Central memory CD8-positive, alpha-beta T cell (primary cell): ENCODE measurements at regions not wholly inside any gene's neighbourhood (a gene's known extent, or its start where the extent isn't known, plus 50 kb on each side); places are given as distances from the start of the nearest gene placed in this dataset.
"Not testable (repeated sequence)": the region's sequence is repeated elsewhere in the genome, so short reads cannot be mapped to it uniquely, and the experiment has no call there.

ENCODE experiments used
- ATAC-seq: fragments of 150-1000 bp; cut with Tn5 transposase; replicated peaks from 2 replicates; pipeline ENCODE4 v1.10.0; 2022; ENCODE audit warnings: mild to moderate bottlenecking, moderate FRiP score, moderate number of reproducible peaks; ENCODE audit not compliant: poor library complexity, severe bottlenecking; ENCODE audit errors: extremely low read depth
- DNase-seq, 2 donors: peaks; one replicate each; pipeline ENCODE4 v3.0.0; 2021; ENCODE audit warnings: low spot score in 2 of 2
- H3K27ac Mint-ChIP-seq: one replicate; pipeline ENCODE4 v1.8.0; 2022; ENCODE audit warnings: low read depth, mild to moderate bottlenecking, moderate library complexity, mixed read lengths
- H3K27me3 Mint-ChIP-seq: one replicate; pipeline ENCODE4 v1.8.0; 2022; ENCODE audit warnings: mixed read lengths
- H3K36me3 Mint-ChIP-seq: one replicate; pipeline ENCODE4 v1.8.0; 2022; ENCODE audit warnings: mild to moderate bottlenecking, moderate library complexity, mixed read lengths; ENCODE audit not compliant: insufficient read depth
- H3K4me1 Mint-ChIP-seq: one replicate; pipeline ENCODE4 v1.8.0; 2022; ENCODE audit warnings: mixed read lengths
- H3K4me3 Mint-ChIP-seq: one replicate; pipeline ENCODE4 v1.8.0; 2022; ENCODE audit warnings: mild to moderate bottlenecking, moderate library complexity, mixed read lengths
- H3K9me3 Mint-ChIP-seq: one replicate; pipeline ENCODE4 v1.8.0; 2022; ENCODE audit warnings: mixed read lengths

DNA sequence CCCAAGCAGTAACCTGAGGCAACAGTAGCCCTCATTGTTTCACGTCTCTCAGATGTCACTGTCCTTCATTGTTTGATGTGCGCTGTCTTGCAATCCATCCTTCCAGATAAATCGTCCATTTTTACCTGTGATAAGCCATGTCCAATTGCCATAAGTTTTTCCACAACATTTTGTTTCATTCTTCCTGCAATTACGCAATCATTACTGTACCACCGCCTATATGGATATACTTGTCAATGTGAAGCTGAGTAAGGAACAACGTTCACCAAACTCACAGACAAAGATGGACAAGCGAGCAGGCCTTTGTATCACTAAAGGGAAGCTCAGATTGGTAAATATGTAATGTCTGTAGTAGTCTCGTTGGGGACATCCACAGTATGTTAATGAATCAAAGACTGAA lies 452.5 kb upstream of the NDN start:
- ATAC-seq, H3K4me1 Mint-ChIP-seq, H3K4me3 Mint-ChIP-seq, H3K36me3 Mint-ChIP-seq, DNase-seq, H3K27ac Mint-ChIP-seq, H3K9me3 Mint-ChIP-seq, H3K27me3 Mint-ChIP-seq: not testable (repeated sequence)

- H3K27me3 Mint-ChIP-seq, H3K36me3 Mint-ChIP-seq, H3K27ac Mint-ChIP-seq, H3K4me3 Mint-ChIP-seq, DNase-seq, H3K4me1 Mint-ChIP-seq, ATAC-seq: not testable (repeated sequence)
- H3K9me3 Mint-ChIP-seq, result peaks cover 14% of the 10 kb centered on the region
Observed at GRCh38 chr15:24145070-24145469, 458.0 kb upstream of the NDN start.

DNA sequence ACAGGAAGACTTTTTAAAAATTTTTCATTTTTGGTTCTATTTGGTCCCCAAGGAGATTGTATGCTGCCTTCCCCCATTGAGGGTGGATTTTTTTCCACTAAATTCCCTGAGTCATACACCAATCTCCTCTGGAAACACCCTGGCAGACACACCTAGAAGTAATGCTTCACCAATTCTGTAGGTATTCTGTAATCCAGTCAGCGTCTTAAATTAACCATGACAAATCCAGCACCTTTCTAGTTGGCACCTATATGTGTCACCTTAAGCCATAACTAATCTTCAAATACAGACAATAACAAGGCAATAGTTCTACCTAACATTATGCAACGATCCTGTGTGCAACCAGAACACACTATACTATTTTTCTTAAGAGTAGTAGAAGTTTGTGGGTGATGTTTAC lies 459.1 kb upstream of the NDN start:
- H3K27me3 Mint-ChIP-seq, result no peaks in the 10 kb centered on the region
- peaks cover 14% of the 10 kb centered on the region for H3K9me3 Mint-ChIP-seq
- DNase-seq (no peak), ATAC-seq (no peak)
- H3K36me3 Mint-ChIP-seq, result no peaks in the 10 kb centered on the region
- H3K4me3 Mint-ChIP-seq, result no peak overlapping the region
- no peaks in the 10 kb centered on the region for H3K4me1 Mint-ChIP-seq
- no peak overlapping the region for H3K27ac Mint-ChIP-seq

- Mint-ChIP-seq H3K9me3 (peaks cover 18% of the 10 kb centered on the region), H3K4me3 (no peak overlapping the region), H3K27ac (no peak overlapping the region), H3K4me1 (no peaks in the 10 kb centered on the region), H3K27me3 (no peaks in the 10 kb centered on the region), H3K36me3 (no peaks in the 10 kb centered on the region)
- DNase-seq, result no peak
- ATAC-seq, result no peak
Observed at GRCh38 chr15:24150542-24150941, 463.4 kb upstream of the NDN start.

- peaks cover 13% of the 10 kb centered on the region for H3K9me3 Mint-ChIP-seq
- H3K27me3 Mint-ChIP-seq, DNase-seq, H3K4me1 Mint-ChIP-seq, ATAC-seq, H3K4me3 Mint-ChIP-seq, H3K36me3 Mint-ChIP-seq, H3K27ac Mint-ChIP-seq: not testable (repeated sequence)
Observed at GRCh38 chr15:24158306-24158705, 471.2 kb upstream of the NDN start.

GRCh38 chr15:24165512-24165911 lies 478.4 kb upstream of the NDN start:
- H3K9me3 Mint-ChIP-seq, result peaks cover 20% of the 10 kb centered on the region
- not testable (repeated sequence) for DNase-seq, H3K36me3 Mint-ChIP-seq, H3K4me1 Mint-ChIP-seq, H3K4me3 Mint-ChIP-seq, H3K27ac Mint-ChIP-seq, H3K27me3 Mint-ChIP-seq, ATAC-seq

DNA sequence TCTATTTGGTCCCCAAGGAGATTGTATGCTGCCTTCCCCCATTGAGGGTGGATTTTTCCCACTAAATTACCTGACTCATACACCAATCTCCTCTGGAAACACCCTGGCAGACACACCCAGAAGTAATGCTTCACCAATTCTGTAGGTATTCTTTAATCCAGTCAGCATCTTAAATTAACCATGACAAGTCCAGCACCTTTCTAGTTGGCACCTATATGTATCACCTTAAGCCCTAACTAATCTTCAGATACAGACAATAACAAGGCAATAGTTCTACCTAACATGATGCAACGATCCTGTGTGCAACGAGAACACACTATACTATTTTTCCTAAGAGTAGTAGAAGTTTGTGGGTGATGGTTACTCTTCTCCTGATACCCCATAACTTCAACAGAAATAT lies 473.3 kb upstream of the NPAP1 start:
- H3K27ac Mint-ChIP-seq, H3K4me3 Mint-ChIP-seq, DNase-seq, ATAC-seq, H3K4me1 Mint-ChIP-seq, H3K9me3 Mint-ChIP-seq, H3K27me3 Mint-ChIP-seq, H3K36me3 Mint-ChIP-seq: not testable (repeated sequence)

DNA sequence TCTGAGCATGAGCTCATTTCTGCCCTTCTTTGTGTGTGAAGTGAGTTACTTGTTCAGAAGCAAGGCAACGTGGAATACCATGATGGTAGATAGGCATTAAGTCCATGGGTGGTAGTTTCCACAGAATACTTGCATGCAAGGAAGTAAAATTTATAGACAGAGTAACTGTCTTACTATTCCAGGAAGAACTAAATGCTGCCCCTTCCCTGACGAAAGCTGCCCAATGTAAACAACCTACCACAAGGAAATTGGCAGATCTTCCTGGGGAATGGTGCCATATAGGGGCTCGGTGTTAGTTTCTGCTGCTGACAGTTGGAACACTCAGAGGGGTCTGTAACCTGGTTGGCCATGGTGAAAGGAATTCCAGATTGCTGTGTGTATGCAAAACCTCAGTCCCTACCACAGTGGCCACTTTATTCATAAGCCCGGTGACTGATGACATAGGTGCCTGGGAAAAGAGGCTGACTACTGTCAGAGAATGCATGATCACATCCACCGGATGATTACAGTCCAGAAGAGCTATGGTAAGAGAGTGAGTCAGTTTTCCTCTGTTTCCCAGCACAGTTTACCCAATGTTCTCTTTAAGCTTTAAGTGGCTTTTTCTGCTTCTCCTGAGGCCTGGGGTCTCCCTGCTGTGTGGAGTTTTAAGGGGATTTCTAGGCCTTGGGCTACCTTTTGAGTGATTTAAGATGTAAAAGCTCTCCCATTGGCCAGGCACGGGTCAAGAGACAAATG lies 463.7 kb upstream of the NPAP1 start:
- not testable (repeated sequence) for H3K27me3 Mint-ChIP-seq, H3K4me3 Mint-ChIP-seq, ATAC-seq, H3K9me3 Mint-ChIP-seq, H3K27ac Mint-ChIP-seq, DNase-seq, H3K4me1 Mint-ChIP-seq, H3K36me3 Mint-ChIP-seq

DNA sequence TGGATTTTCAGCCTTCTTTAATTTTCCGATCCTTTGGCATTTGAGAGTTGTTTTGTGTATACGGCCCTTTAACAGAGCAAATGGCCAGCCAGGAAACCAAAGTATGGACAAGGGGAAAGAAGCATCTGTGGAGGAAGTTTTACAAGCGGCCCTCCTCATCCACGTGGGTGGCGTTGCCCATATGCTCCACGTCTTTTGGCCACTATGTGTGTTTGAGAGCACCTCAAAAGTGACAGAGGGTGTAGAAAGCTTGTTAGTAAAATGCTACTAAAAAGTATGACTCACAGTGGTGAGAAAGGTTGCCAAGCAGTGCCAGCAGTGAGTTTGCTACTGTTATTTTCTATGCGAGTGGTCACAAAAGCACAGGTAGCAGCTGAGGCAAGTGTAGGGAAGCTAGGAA lies 451.8 kb upstream of the NPAP1 start:
- Mint-ChIP-seq H3K36me3 (no peaks in the 10 kb centered on the region), H3K27me3 (no peaks in the 10 kb centered on the region), H3K9me3 (peaks cover 21% of the 10 kb centered on the region), H3K27ac (no peak overlapping the region), H3K4me1 (no peaks in the 10 kb centered on the region), H3K4me3 (no peak overlapping the region)
- no peak for DNase-seq
- ATAC-seq, result no peak

DNA sequence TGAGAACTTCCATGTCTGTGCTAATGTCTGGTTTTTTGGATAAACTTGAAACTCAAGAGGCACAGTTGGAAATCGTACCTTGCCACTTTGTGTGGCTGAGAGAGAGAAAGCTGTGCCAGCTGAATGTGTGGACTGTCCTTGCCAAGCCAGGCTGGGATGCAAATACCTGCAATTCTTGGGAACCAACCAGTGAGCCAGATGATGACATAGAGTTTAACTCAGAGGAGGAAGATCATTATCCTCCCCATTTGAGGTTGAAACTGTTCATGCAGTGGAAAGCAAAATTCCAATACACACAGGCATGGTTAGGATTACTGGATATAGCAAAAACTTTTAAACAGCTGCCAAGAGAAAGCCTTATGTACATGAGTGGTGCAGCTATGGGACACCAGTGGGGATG lies 451.4 kb upstream of the NPAP1 start:
- Mint-ChIP-seq H3K9me3 (peaks cover 21% of the 10 kb centered on the region), H3K27me3 (no peaks in the 10 kb centered on the region), H3K27ac (no peak overlapping the region), H3K4me1 (no peaks in the 10 kb centered on the region), H3K4me3 (no peak overlapping the region), H3K36me3 (no peaks in the 10 kb centered on the region)
- DNase-seq, result no peak
- ATAC-seq, result no peak

DNA sequence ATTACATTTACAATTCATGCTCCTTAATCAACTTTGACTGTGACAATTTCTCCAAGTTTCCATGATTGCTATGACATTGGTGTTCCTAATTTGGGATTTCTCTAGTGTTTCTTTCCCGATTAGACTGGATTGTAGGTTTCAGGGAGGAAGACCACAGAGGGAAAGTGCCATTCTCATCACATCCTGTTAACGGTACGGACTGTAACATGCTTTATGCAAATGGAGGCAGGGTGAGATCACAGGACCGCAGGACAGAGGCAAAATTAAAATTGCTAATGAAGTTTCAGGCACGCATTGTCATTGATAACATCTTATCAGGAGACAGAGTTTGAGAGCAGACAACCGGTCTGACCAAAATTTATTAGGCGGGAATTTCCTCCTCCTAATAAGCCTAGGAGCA lies 446.7 kb upstream of the NPAP1 start:
- not testable (repeated sequence) for ATAC-seq, H3K27ac Mint-ChIP-seq, H3K4me1 Mint-ChIP-seq, H3K4me3 Mint-ChIP-seq, DNase-seq, H3K36me3 Mint-ChIP-seq, H3K27me3 Mint-ChIP-seq
- H3K9me3 Mint-ChIP-seq, result peaks cover 18% of the 10 kb centered on the region

DNA sequence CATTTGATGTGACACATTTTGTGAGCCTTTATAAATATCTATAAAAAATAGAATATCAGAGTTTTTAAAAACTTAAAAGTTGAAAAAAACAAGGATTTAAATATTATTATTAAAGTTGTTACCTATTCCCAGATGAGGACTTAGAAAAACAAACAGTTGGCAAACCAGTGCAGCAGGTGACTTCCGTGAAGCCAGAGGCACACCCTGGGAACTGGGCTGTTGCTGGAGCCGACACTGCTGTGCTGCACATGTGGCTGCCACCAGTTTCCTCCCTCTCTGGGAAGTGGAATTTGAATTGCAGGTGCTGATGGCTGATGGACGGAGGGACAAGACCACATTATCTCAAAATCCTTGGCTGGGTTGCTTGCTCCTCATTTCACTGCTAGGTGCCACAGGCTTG lies 442.4 kb upstream of the NPAP1 start:
- not testable (repeated sequence) for H3K4me1 Mint-ChIP-seq, H3K36me3 Mint-ChIP-seq, DNase-seq, H3K27ac Mint-ChIP-seq, H3K27me3 Mint-ChIP-seq, ATAC-seq, H3K4me3 Mint-ChIP-seq
- H3K9me3 Mint-ChIP-seq, result peaks cover 11% of the 10 kb centered on the region

GRCh38 chr15:24240580-24240979 lies 435.0 kb upstream of the NPAP1 start:
- not testable (repeated sequence) for DNase-seq, H3K36me3 Mint-ChIP-seq, H3K4me1 Mint-ChIP-seq, H3K27ac Mint-ChIP-seq, H3K9me3 Mint-ChIP-seq, H3K27me3 Mint-ChIP-seq, H3K4me3 Mint-ChIP-seq, ATAC-seq
